Activated naive CD8-positive, alpha-beta T cell treated with anti-CD3 and anti-CD28 coated beads, Interleukin-2, amount 10 ng/mL, durations not matched to agents 7 days and 5 days (primary cell): ENCODE measurements at regions not wholly inside any gene's neighbourhood (a gene's known extent, or its start where the extent isn't known, plus 50 kb on each side); places are given as distances from the start of the nearest gene placed in this dataset.
"Not testable (repeated sequence)": the region's sequence is repeated elsewhere in the genome, so short reads cannot be mapped to it uniquely, and the experiment has no call there.

Source experiments
- ATAC-seq: fragments of 150-1000 bp; cut with Tn5 transposase; one replicate; pipeline ENCODE4 v1.10.0; 2021; ENCODE audit warnings: low read depth, moderate library complexity
- POLR2A ChIA-PET: fragments of 350-600 bp; sonication (Branson Sonifier 250); formaldehyde crosslinking; loops from one replicate; lab custom pipeline; 2021; ENCODE audit warnings: antibody characterized with exemption; lab: Charles Lee
- DNase-seq: peaks from one replicate; pipeline ENCODE4 v3.0.0; 2021
- H3K27ac Mint-ChIP-seq: one replicate; pipeline ENCODE4 v1.8.0; 2022; ENCODE audit warnings: mild to moderate bottlenecking, mixed read lengths
- H3K27me3 Mint-ChIP-seq: one replicate; pipeline ENCODE4 v1.8.0; 2022; ENCODE audit warnings: mild to moderate bottlenecking, moderate library complexity, mixed read lengths
- H3K36me3 Mint-ChIP-seq: one replicate; pipeline ENCODE4 v1.8.0; 2021; ENCODE audit warnings: mild to moderate bottlenecking, mixed read lengths
- H3K4me1 Mint-ChIP-seq: one replicate; pipeline ENCODE4 v1.8.0; 2021; ENCODE audit warnings: mixed read lengths
- H3K4me3 Mint-ChIP-seq: one replicate; pipeline ENCODE4 v1.8.0; 2022; ENCODE audit warnings: mild to moderate bottlenecking, moderate library complexity, mixed read lengths
- H3K9me3 Mint-ChIP-seq: one replicate; pipeline ENCODE4 v1.8.0; 2021; ENCODE audit warnings: mixed read lengths

DNA sequence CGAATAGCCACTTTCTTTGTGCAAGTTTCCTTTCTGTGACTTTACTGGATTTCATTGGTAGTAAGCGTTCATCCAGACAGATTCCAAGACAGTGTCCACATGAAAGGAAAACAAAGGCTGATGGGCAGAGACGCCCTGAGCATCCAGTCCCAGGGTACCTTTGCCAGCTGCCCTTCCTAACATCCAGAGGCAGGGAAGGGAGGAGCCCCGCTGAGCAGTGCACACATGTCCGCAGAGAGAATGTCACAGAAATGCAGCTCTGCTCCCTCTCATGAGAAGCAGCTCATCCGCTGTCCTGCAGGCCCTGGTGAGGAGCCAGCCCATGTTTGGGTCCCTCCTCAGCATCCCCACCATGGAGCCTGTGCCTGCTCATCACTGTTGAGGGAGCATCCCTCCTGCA is 197.4 kb upstream of the POTEB2 start:
- H3K4me1 Mint-ChIP-seq: not testable (repeated sequence)

DNA sequence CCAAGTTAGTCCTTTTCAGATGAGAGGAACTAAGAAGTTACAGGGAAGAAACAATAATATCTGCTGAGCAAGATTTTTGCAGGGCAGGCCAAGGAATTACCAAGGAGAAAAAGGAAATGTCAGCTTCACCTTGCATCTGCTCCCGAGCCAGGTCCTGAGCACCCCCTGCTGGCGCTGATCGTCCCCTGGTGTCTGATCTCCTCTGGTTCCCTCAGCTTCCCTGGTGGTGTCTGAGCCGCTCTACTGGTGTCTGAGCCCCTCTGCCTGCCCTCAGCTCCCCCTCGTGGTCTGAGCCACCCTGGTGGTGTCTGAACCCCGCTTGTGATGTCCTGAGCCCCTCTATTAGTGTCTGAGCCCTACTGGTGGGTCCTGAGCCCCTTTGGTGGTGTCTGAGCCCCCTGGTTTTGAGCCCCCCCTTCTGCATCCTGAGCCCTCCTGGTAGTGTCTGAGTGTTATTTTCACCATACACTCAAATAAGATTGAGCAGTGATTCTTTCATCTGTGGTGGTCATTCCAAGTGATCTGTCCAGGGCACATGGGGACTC is 196.6 kb upstream of the POTEB2 start:
- DNase-seq, H3K4me3 Mint-ChIP-seq, H3K4me1 Mint-ChIP-seq, H3K27ac Mint-ChIP-seq, POLR2A ChIA-PET, H3K27me3 Mint-ChIP-seq, H3K9me3 Mint-ChIP-seq, ATAC-seq, H3K36me3 Mint-ChIP-seq: not testable (repeated sequence)

More for the DNA sequence above, 197.4 kb upstream of the POTEB2 start:
- H3K27ac Mint-ChIP-seq, DNase-seq, ATAC-seq, POLR2A ChIA-PET, H3K4me3 Mint-ChIP-seq, H3K27me3 Mint-ChIP-seq, H3K36me3 Mint-ChIP-seq, H3K9me3 Mint-ChIP-seq: not testable (repeated sequence)

DNA sequence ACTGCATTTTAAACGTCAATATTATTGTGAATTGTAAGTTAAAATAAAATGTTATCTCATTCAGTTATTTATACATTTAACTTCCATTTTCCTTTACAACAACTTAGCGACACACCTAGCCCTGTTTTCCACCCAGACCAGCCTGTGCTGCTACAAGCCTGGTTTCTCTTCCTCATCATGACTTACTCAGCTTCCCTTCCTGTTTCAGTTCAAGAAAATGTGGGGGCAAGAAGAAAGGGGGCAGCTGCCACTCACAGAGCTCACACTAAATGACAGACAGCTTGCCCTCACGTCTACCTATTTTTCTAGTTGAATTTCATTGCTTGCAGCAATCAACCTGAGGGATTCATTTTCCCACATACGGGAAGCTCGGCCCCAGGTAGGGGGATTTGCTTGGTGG is 185.8 kb upstream of the POTEB2 start:
- H3K27ac Mint-ChIP-seq, H3K36me3 Mint-ChIP-seq, POLR2A ChIA-PET, DNase-seq, H3K9me3 Mint-ChIP-seq, ATAC-seq, H3K4me1 Mint-ChIP-seq, H3K4me3 Mint-ChIP-seq, H3K27me3 Mint-ChIP-seq: not testable (repeated sequence)

DNA sequence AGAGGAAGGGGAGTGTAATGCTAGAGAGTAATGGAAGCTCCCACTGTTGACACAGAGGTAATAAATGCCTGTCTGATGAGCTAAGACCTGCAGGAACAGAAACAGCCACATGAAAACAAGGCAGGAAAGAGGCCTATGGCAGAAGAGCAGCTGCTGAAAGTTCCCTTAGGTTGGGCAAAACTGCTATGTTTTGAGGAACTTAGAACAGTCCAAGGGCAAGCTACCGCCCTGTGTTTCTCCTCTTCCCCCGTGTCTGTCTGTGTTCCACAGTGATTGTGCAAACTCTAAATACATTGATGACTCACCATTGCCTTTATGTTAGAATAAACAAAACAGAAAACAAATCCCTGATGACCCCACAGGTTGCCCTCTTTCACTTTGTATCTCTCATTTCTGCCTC is 165.6 kb upstream of the POTEB2 start:
- H3K27me3 Mint-ChIP-seq, DNase-seq, ATAC-seq, POLR2A ChIA-PET, H3K36me3 Mint-ChIP-seq, H3K27ac Mint-ChIP-seq, H3K4me1 Mint-ChIP-seq, H3K4me3 Mint-ChIP-seq, H3K9me3 Mint-ChIP-seq: not testable (repeated sequence)

DNA sequence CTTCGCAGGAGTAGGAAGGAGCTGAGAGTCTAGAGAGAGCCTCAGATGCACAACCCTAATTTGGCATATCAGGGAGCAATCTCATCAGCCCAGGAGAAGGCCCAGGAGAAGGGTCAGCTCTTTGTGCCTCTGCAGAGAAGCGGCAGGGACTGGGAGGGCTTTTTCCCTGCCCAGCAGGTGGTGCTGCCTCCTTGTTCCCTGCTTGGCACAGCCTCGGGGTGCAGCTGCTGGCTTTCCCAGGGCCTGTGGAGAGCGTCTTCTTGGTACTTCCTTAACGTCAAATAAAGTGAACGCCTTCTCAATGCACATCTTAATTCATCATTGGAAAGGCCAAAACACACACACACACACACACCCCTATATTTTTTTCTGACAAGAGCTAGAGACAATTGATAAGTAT is 162.9 kb upstream of the POTEB2 start:
- POLR2A ChIA-PET, H3K4me1 Mint-ChIP-seq, DNase-seq, ATAC-seq, H3K4me3 Mint-ChIP-seq, H3K9me3 Mint-ChIP-seq, H3K36me3 Mint-ChIP-seq, H3K27me3 Mint-ChIP-seq, H3K27ac Mint-ChIP-seq: not testable (repeated sequence)

DNA sequence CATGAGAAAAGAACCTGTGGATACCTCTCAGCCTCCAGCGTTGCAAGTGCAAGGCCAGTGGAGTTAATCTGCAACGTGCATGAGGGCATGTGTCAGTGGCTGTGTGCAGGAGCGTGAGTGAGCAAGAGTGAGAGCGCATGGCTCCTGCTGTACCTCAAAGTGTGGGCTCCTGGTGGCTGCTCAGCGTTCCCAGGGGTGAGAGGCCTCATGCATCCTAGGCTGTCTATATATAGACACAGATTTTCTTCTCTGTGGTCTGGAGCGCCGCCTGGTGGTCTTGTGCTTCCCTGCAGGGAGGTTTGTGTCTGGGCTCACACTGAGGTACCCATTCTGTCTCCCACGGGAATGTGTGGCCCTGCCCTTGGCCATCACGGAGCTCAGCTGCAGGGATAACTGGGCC is 161.8 kb upstream of the POTEB2 start:
- POLR2A ChIA-PET: not testable (repeated sequence)

DNA sequence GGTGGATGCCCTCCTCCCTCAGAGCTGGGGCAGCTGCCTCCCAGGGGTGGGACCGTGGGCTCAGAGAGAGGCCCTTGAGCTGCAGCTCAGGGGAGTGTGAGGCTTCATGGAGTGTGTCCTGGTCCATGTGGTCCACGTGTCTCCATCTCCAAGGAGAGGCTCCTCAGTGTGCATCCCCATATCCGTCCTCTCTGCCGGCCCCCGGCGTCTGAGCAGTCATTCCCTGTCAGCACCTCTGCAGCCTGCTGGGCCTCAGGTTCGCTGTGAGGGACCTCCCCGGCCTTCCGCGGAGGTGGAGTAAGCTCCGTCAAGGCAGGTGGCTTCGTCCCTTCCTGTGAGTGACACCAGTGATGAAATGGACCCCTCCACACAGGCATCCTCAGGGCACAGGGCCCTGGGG is 160.7 kb upstream of the POTEB2 start:
- ATAC-seq, H3K27ac Mint-ChIP-seq, DNase-seq, H3K36me3 Mint-ChIP-seq, H3K27me3 Mint-ChIP-seq, H3K4me1 Mint-ChIP-seq, H3K4me3 Mint-ChIP-seq, H3K9me3 Mint-ChIP-seq, POLR2A ChIA-PET: not testable (repeated sequence)

More for the DNA sequence above, 161.8 kb upstream of the POTEB2 start:
- not testable (repeated sequence) for DNase-seq, H3K27ac Mint-ChIP-seq, H3K9me3 Mint-ChIP-seq, H3K36me3 Mint-ChIP-seq, H3K4me3 Mint-ChIP-seq, H3K4me1 Mint-ChIP-seq, H3K27me3 Mint-ChIP-seq
- peak; percentile 54 for ATAC-seq

DNA sequence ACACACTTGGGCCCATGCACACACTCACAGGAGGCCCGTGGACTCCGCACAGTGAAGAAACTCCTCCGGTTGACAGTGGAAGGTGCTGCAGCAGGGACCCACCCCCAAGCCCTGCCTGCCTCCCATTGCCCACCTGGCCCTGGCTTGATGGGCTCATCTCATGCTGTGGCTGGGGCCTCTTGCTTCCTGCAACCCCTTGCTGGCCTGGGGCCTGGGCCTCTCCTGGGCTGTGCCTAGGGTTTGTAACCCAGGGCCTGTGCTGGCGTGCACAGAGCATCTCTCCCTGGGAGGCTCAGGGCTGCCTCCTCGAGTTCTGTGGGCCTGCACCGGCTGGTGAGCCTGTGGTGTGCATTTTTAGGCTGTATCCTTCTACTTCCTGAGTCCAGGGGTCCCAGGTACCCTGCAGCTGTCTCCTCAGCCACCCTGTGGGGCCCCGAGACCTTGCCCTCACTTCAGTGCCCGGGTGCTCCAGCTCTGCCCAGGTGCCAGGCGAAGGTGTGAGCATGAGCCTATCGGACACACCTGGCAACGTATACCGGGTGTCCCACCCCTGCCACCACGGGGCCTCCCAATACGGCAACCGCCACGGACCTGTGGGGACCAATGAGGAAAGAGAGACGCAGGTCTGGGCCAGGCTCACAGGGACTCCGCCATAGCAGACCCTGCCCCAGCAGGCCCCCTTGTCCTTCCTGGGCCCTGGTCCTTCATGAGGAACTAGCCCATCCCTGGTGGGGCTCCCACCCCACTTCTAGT is 158.3 kb upstream of the POTEB2 start:
- H3K9me3 Mint-ChIP-seq, H3K4me1 Mint-ChIP-seq, ATAC-seq, DNase-seq, H3K36me3 Mint-ChIP-seq, H3K27me3 Mint-ChIP-seq, H3K4me3 Mint-ChIP-seq, H3K27ac Mint-ChIP-seq, POLR2A ChIA-PET: not testable (repeated sequence)

DNA sequence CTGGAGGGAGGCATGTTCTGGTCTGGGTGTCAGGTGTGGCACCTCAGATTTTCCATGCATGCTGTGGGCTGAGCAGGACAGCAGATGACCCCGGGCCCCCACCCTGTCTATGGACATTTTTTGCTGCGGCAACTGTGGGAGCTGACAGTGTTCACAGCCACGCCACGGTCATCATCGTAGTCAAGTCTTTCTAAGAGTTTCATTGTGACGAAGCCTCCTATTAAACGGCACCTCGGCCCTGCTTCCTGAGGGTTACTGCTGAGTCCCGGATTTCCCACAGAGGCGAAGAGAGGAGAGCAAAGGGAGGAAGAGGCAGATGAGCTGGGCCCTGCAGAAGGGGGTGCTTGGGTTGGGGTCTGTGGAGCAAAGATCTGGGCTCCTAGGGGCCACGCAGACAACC is 152.1 kb upstream of the POTEB2 start:
- H3K4me3 Mint-ChIP-seq, H3K4me1 Mint-ChIP-seq, H3K27me3 Mint-ChIP-seq, ATAC-seq, H3K9me3 Mint-ChIP-seq, H3K27ac Mint-ChIP-seq, H3K36me3 Mint-ChIP-seq, DNase-seq, POLR2A ChIA-PET: not testable (repeated sequence)

DNA sequence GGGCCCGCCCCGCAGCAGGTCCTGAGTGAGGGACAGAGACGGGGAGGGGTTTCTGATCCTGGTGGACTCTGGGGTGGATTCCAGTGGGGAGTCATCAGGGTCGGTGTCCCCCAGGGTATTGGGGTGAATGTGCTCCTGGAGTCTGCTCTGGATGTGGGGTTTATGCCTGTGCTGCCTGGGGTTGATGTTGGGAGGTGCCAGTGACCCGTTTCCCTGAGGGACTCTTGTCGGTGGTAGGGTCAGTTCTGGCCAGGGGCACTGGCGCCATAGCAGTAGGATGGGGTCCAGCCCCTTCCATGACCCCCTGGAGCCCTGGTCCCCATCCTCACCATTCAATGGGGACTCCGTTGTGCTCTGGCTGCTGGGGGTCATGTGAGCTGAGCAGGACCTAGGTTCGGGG is 151.2 kb upstream of the POTEB2 start:
- H3K27me3 Mint-ChIP-seq, ATAC-seq, H3K4me1 Mint-ChIP-seq, H3K36me3 Mint-ChIP-seq, DNase-seq, H3K4me3 Mint-ChIP-seq, H3K9me3 Mint-ChIP-seq, POLR2A ChIA-PET, H3K27ac Mint-ChIP-seq: not testable (repeated sequence)

DNA sequence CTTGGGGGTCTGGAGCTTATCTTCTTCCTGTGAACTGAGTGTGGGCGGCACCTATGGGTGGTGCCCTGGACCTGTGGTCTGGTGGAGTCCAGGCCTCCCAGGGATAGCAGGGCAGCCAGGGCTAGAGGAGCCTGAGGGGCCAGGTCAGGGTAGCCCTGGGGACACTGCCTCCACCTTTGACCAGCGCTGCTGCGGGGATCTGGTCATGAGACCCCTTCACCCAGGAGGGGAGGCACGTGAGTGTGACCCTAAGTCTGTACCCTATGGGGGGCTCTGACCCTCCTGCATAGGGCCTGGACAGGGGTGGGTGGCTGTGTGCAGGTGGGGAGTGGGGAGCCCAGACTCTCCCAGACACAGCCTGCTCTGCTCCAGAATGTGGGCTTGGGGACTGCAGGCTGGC is 150.5 kb upstream of the POTEB2 start:
- H3K27me3 Mint-ChIP-seq, H3K27ac Mint-ChIP-seq, H3K36me3 Mint-ChIP-seq, H3K4me1 Mint-ChIP-seq, POLR2A ChIA-PET, H3K9me3 Mint-ChIP-seq, ATAC-seq, H3K4me3 Mint-ChIP-seq, DNase-seq: not testable (repeated sequence)

DNA sequence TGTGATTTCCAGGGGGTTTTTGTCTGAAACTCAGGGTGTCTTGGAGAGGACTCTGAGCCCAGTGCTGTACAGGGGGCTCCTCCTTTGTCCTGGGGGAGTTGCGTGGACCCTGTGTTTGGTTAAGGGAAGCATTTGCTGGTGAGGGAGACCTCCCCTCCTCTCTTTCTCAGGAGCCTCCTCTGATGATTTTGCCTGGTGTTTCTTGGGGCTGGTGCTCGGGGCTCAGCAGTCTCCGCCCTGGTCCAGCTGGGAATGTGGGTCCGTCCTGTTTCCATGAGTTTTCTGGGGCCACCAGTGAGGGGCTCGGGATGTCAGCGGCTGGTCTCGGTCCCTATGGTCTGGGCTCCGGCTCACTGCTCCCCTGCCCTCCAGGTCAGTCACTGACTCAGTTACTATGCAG is 149.1 kb upstream of the POTEB2 start:
- ATAC-seq, H3K27me3 Mint-ChIP-seq, H3K27ac Mint-ChIP-seq, H3K9me3 Mint-ChIP-seq, H3K36me3 Mint-ChIP-seq, DNase-seq, H3K4me1 Mint-ChIP-seq, H3K4me3 Mint-ChIP-seq, POLR2A ChIA-PET: not testable (repeated sequence)

DNA sequence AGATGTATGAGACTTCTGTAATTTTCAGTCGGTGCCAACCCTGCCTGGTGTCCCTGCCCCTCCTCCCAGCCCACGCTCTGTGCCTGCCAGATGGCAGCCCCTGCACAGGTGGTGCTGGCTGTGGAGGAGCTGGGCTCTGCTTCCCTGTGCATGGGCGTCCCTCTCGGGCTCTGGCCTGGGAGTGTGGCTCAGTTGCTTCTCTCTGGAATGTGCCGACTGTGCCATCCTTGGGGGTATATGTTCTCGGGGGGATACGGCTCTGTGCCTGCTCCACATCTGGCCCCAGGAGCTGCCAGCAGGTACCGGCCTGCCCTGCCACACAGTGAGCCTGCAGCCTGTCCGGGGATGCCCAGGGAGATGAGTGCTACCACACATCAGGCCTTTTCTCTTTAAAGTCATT is 147.2 kb upstream of the POTEB2 start:
- H3K27ac Mint-ChIP-seq: not testable (repeated sequence)

DNA sequence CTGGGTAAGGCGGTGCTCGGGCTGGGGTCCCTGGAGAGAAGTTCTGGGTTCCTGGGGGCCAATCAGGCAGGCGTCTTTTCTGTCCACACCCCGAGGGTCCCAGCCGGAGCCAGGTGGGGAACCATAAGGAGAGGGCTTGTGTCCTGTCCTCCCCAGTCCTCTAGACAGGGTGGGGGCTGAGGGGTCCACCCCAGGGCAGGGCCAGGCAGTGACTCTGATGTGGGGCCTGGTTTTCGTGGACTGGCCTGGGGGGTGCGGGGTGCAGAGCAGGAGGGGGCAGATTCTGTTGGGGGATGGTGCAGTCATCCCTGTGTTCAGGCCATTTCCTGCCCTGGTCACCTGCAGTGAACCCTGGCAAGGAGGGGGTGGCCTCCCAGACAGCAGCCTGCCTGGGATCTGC is 143.5 kb upstream of the POTEB2 start:
- ATAC-seq, H3K27me3 Mint-ChIP-seq, H3K27ac Mint-ChIP-seq, H3K9me3 Mint-ChIP-seq, H3K36me3 Mint-ChIP-seq, DNase-seq, H3K4me1 Mint-ChIP-seq, H3K4me3 Mint-ChIP-seq, POLR2A ChIA-PET: not testable (repeated sequence)

More for the DNA sequence above, 147.2 kb upstream of the POTEB2 start:
- DNase-seq, H3K27me3 Mint-ChIP-seq, ATAC-seq, H3K9me3 Mint-ChIP-seq, H3K36me3 Mint-ChIP-seq, POLR2A ChIA-PET, H3K4me3 Mint-ChIP-seq, H3K4me1 Mint-ChIP-seq: not testable (repeated sequence)
